GM08714 (cell line): ENCODE measurements at regions not wholly inside any gene's neighbourhood (a gene's known extent, or its start where the extent isn't known, plus 50 kb on each side); places are given as distances from the start of the nearest gene placed in this dataset.
"Not testable (repeated sequence)": the region's sequence is repeated elsewhere in the genome, so short reads cannot be mapped to it uniquely, and the experiment has no call there.

Source experiments
- H3K4me3 ChIP-seq: fragments of 200-500 bp; sonication (Bioruptor generic); 2 replicates; pipeline ENCODE4 v1.5.1; 2014; ENCODE audit warnings: mild to moderate bottlenecking, low read length, inconsistent platforms
- ZNF274 ChIP-seq: IDR thresholded peaks from 2 replicates; pipeline ENCODE4 v1.6.1; 2012; ENCODE audit warnings: mild to moderate bottlenecking, low read depth, low read length

- TF ChIP-seq ZNF274, result no peak
- H3K4me3 ChIP-seq, result no peak overlapping the region
Measured at GRCh38 chr6:12485837-12486236, 195.7 kb downstream of the EDN1 start.

- no peak for TF ChIP-seq ZNF274
- H3K4me3 ChIP-seq, result no peak overlapping the region
Measured at GRCh38 chr6:12490351-12490903, 200.3 kb downstream of the EDN1 start.

DNA sequence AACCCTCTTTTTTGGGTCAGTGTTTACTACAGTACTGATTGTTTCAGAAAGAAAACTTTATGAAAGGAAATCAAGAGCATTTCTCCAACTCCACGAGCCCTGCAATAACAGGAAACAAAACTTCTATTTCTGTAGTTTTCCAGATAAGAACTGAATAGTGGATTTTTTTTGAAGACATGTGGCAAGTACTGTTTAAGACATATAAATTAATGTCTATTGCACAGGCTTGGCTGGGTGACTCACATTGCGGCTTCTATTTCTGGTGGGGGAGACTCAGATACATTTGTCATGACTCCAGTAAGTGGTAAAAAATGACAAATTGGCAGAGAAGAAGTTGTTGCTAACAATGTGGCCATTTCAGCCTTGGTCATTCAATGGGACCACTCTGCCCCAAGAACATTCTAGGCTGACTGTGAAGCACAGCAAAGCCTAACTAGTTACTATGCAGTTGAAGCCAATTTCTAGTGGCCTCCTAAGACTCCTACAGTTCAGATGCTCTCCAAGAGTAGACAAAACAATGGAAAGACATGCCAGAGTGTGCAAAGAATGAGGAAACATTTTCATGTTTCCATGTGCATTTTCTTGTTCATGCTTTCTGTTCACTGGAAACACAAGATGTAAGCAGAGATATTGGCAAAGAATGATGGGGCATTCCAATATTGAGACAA is 200.9 kb downstream of the EDN1 start:
- no peak for TF ChIP-seq ZNF274
- H3K4me3 ChIP-seq, result no peak overlapping the region

DNA sequence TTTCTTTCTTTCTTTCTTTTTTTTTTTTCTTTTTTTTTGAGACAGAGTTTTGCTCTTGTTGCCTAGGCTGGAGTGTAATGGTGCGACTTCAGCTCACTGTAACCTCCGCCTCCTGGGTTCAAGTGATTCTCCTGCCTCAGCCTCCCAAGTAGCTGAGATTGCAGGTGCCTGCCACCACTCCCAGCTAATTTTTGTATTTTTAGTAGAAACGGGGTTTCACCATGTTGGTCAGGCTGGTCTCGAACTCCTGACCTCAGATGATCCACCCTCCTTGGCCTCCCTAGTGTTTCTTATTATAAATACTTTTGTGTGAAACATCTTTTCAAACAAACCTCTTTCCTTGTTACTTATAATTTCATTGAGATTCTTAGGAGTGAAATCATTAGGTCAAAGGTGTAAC is 202.8 kb downstream of the EDN1 start:
- not testable (repeated sequence) for H3K4me3 ChIP-seq

DNA sequence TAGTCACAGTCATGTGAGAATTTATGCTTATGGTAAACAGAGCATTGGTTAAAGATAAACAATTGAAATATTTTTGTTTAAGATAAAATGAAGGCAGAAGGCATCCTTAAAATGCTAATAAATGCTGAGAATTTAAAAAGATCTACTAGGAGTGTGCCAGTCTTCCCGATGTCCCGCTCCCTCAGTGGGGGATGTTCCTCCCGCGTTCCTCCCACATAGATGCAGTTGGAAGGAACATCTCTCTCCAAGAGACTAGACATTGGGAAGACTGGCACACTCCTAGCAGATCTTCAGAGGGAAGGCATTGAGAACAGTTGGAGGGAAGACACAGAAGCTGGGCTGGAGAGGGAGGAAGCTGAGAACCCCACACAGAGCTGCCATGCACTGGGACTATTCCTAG is 203.3 kb downstream of the EDN1 start:
- H3K4me3 ChIP-seq, result no peak overlapping the region
- TF ChIP-seq ZNF274, result no peak

DNA sequence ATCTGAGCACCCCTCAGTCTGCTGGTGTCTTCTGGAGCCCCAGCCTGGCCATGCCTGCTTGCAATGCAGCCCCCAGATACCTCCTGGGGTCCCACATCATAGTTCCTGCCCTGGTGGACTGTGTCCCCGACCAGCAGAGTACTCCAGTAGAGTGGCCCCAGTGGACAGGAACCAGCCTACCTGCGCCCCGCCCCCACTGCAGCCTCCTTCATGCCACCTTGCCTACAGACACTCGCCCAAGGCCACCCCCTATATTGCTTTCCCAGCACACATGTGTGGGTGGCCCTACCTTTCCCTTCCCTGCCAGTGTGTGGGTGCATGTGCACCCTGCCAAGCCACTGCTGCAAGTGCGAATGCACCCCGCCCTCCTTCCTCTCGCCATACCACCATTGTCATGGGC is 204.0 kb downstream of the EDN1 start:
- TF ChIP-seq ZNF274, result no peak
- H3K4me3 ChIP-seq, result no peak overlapping the region

DNA sequence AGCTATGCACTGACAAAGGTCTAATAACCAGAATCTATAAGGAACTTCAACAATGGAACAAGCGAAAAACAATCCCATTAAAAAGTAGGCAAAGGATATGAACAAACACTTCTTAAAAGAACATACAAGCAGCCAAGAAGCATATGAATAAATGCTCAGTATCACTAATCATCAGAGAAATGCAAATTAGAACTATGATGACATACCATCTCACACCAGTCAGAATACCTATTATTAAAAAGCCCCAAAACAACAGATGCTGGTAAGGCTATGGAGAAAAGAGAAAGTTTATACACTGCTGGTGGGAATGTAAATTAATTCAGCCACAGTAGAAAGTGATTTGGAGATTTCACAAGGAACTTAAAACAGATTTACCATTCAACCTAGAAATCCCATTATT is 211.8 kb downstream of the EDN1 start:
- no peak for TF ChIP-seq ZNF274
- no peak overlapping the region for H3K4me3 ChIP-seq

- H3K4me3 ChIP-seq, result no peak overlapping the region
- no peak for TF ChIP-seq ZNF274
Measured at GRCh38 chr6:12504325-12504966, 212.1 kb upstream of the PHACTR1 start.

GRCh38 chr6:12505486-12505885 is 211.1 kb upstream of the PHACTR1 start:
- H3K4me3 ChIP-seq, result no peak overlapping the region
- no peak for TF ChIP-seq ZNF274

DNA sequence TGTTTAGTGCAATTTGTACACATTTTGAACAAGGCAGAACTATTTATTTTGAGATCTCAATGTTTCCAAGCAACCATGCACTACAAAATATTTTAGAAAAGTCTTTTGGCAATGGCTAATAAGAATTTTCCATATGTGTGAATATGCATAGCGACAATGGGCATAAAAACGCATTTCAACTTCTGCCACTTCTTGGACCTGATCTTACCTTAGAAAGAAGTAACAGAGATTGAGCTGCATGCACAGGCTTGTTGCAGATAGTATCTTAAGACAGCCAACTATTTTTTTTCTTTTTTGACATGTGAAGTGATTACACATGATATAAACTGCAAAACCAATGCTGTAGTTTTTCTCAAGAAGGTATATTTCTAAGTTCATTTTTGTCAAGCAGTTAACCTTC is 210.4 kb upstream of the PHACTR1 start:
- H3K4me3 ChIP-seq, result no peak overlapping the region
- TF ChIP-seq ZNF274, result no peak

DNA sequence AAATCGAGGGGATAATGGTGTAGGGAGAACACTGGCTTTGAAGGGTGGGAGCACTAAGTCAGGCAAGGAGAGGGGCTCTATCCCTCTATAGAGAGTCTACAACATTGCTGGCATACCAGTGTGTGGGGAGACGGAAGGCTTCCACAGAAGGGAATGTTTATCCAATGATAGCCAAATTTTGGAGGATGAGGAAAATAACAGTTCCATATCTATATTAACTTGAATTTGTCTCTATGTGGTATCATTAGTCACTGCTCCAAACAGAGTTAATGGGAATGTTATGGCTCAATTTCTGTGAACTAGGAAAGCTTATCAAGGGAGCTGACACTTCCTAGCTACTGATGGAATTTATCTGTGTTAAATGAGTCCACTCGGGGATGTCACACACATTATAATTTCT is 208.9 kb upstream of the PHACTR1 start:
- no peak for TF ChIP-seq ZNF274
- no peak overlapping the region for H3K4me3 ChIP-seq

DNA sequence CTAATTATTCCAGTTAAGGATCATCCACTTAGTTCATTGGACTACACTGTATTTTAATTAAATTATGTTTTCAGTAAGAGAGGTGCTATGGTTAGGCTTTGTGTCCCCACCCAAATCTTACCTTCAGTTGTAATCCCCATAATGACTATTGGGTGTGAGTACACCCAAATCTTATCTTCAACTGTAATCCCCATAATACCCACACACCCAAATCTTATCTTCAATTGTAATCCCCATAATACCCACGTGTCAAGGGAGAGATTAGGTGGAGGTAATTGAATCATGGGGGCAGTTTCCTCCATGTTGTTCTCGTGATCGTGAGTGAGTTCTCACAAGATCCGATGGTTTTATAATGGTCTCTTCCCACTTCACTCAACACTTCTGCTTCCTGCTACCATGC is 208.0 kb upstream of the PHACTR1 start:
- no peak overlapping the region for H3K4me3 ChIP-seq
- TF ChIP-seq ZNF274, result no peak

DNA sequence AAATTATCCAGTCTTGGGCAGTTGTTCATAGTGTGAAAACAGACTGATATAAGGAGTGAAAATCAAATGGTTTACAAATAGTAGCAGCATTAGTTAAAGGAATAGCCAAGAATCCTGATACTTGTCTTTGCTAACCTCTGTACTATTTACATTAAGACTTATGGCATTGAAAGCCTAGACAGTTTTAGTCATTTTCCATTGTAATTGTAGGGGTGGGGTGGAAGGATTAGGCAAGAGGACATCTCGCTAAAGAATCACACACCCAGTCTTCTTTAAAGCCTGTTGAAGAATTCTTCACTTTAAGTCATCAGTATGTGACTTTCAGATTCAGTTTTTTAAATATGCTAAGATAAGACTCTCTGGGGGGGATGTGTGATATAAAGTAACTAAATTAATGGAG is 207.5 kb upstream of the PHACTR1 start:
- no peak overlapping the region for H3K4me3 ChIP-seq
- no peak for TF ChIP-seq ZNF274

DNA sequence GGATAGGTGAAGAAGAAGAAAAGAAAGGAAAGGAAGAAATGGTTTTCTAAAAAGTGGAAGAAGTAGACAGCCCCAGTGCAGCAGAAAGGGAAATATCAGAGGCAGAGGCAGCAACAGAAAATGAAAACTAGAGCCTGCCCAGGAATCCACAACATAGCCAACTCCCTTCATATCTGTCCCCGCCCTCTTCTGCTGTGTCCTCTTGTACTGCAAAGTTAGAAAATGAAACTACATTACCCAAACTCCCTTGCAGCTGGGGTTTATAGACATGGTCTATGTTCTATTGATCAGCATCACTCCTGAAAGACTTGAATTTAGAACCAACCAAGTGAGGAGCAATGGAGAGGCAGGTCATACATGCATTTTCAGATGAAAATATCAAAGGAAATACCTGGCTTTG is 200.5 kb upstream of the PHACTR1 start:
- no peak overlapping the region for H3K4me3 ChIP-seq
- no peak for TF ChIP-seq ZNF274

DNA sequence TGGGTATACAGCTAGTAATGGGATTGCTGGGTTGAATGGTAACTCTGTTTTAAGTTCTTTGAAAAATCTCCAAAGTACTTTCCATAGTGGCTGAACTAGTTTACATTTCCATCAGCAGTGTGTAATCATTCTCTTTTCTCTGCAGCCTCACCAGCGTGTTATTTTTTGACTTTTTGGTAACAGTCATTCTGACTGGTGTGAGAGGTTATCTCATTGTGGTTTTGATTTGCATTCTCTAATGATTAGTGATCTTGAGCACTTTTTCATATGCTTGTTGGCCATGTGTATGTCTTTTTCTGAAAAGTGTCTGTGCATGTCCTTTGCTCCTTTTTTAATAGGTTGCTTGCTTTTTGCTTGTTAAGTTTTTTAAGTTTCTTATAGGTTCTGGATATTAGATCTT is 194.2 kb upstream of the PHACTR1 start:
- no peak overlapping the region for H3K4me3 ChIP-seq
- no peak for TF ChIP-seq ZNF274

- no peak for TF ChIP-seq ZNF274
Measured at GRCh38 chr6:12523726-12524125, 192.8 kb upstream of the PHACTR1 start.

GRCh38 chr6:12525276-12525675 is 191.3 kb upstream of the PHACTR1 start:
- H3K4me3 ChIP-seq, result no peak overlapping the region
- TF ChIP-seq ZNF274, result no peak

More at GRCh38 chr6:12523726-12524125, 192.8 kb upstream of the PHACTR1 start:
- no peak overlapping the region for H3K4me3 ChIP-seq
